Adrenal gland (tissue), 9 donors: ENCODE measurements at regions not wholly inside any gene's neighbourhood (a gene's known extent, or its start where the extent isn't known, plus 50 kb on each side); places are given as distances from the start of the nearest gene placed in this dataset.

ENCODE experiments used
- DNase-seq, 7 donors: peaks; one replicate each; pipeline ENCODE4 v3.0.0-alpha.2; 2019 to 2020
- H3K27ac ChIP-seq, 5 donors: fragments of 200-600 bp; sonication (generic) in 4 of 5; 1 replicate in 3 of 5; 2 replicates in 2 of 5; pipeline versions ENCODE4 v1.5.1 to v1.8.0; 2016 to 2020; ENCODE audit warnings: mild to moderate bottlenecking in 1 of 5
- H3K27me3 ChIP-seq: fragments of 200-600 bp; 2 replicates; pipeline ENCODE4 v1.8.0; 2021
- H3K36me3 ChIP-seq, 2 donors: fragments of 200-600 bp; replicated peaks in 1 of 2; 1 replicate in 1 of 2; 2 replicates in 1 of 2; pipeline versions ENCODE4 v1.5.1 to v1.8.0; 2018 to 2022
- H3K4me1 ChIP-seq, 2 donors: fragments of 200-600 bp; replicated peaks in 1 of 2; 1 replicate in 1 of 2; 2 replicates in 1 of 2; pipeline versions ENCODE4 v1.5.1 to v1.8.0; 2018 to 2021
- H3K4me3 ChIP-seq, 4 donors: fragments of 200-600 bp; sonication (generic) in 3 of 4; one replicate each; pipeline ENCODE4 v1.5.1; 2016 to 2018
- H3K9me3 ChIP-seq, 3 donors: fragments of 200-600 bp; sonication (generic) in 1 of 3; replicated peaks in 1 of 3; 1 replicate in 2 of 3; 2 replicates in 1 of 3; pipeline versions ENCODE4 v1.5.1 to v1.8.0; 2016 to 2021
- CTCF ChIP-seq, 6 experiments: fragments of 450-650 bp in 4 of 6; fragments of 200-600 bp in 2 of 6; sonication (generic) in 1 of 6; IDR thresholded peaks; 1 replicate in 5 of 6; 2 replicates in 1 of 6; pipeline versions ENCODE4 v1.5.1 to v1.8.0; 2016 to 2021; ENCODE audit warnings: antibody characterized with exemption in 6 of 6, mild to moderate bottlenecking in 2 of 6, moderate library complexity in 1 of 6
- POLR2A ChIP-seq, 2 donors: fragments of 450-650 bp; IDR thresholded peaks; one replicate each; pipeline ENCODE4 v1.6.1; 2017; ENCODE audit warnings: antibody characterized with exemption in 2 of 2, mild to moderate bottlenecking in 2 of 2, moderate library complexity in 1 of 2
- WGBS, 4 donors: extraction: QIAGEN DNeasy Blood & Tissue Kit in 2 of 4; methylation state at CpG; one replicate each; pipeline versions ENCODE4 v1.1.5 to v1.1.7; 2013 to 2017; 5-methylcytosine and 5-hydroxymethylcytosine counted together
- intact Hi-C, 2 donors: fragments of 100-400 bp; cut with DNase I; formaldehyde crosslinking; loops; one replicate each; pipeline versions ENCODE4 v1.14.1 to v1.15.0; 2022 to 2023
- donor health status: healthy with polysubstance abuse.
- donor health status: Bipolar disorder and iron deficiency.
- donor health status: DM: yes; HTN: yes; CAD: no.
- donor health status: DM: no; HTN: no; CAD: no.
- donor health status: DM: no; HTN: no; CAD: no.

- H3K4me1 ChIP-seq, result no peaks in the 10 kb centered on the region
- H3K27ac ChIP-seq, result no peak overlapping the region
- WGBS, 4 donors, result 80 to 90% (median 87%) methylated on average over 3 of the region's 3 CpGs
- H3K9me3 ChIP-seq, result no peaks in the 10 kb centered on the region
- no peak for TF ChIP-seq CTCF (IDR thresholded peaks at IDR 0.05)
- TF ChIP-seq POLR2A (IDR thresholded peaks at IDR 0.05), result no peak
- DNase-seq, result no peak
- H3K4me3 ChIP-seq, result no peak overlapping the region
- H3K27me3 ChIP-seq, result no peaks in the 10 kb centered on the region
- no peaks in the 10 kb centered on the region for H3K36me3 ChIP-seq
- intact Hi-C loops, result no loop called here
Measured at GRCh38 chr16:13359835-13360234, 458.4 kb downstream of the SHISA9 start.

GRCh38 chr16:13372421-13372820 lies 471.0 kb downstream of the SHISA9 start:
- Histone ChIP-seq H3K27me3 (no peaks in the 10 kb centered on the region), H3K27ac (no peak overlapping the region), H3K4me1 (no peaks in the 10 kb centered on the region), H3K4me3 (no peak overlapping the region), H3K36me3 (no peaks in the 10 kb centered on the region), H3K9me3 (no peaks in the 10 kb centered on the region)
- TF ChIP-seq POLR2A (IDR thresholded peaks at IDR 0.05), result no peak
- TF ChIP-seq CTCF (IDR thresholded peaks at IDR 0.05), result no peak
- DNase-seq, result no peak
- 71 to 93% (median 80%) methylated on average over 3 of the region's 3 CpGs for WGBS, 4 donors
- intact Hi-C loops, result no loop called here

GRCh38 chr16:13376174-13376573 lies 474.8 kb downstream of the SHISA9 start:
- TF ChIP-seq POLR2A (IDR thresholded peaks at IDR 0.05), result no peak
- no peak for TF ChIP-seq CTCF (IDR thresholded peaks at IDR 0.05)
- no peaks in the 10 kb centered on the region for H3K4me1 ChIP-seq
- 50 to 72% (median 55%) methylated on average over 1 of the region's 1 CpG for WGBS, 4 donors
- H3K36me3 ChIP-seq, result no peaks in the 10 kb centered on the region
- H3K27ac ChIP-seq, result no peak overlapping the region
- intact Hi-C loops, result no loop called here
- no peaks in the 10 kb centered on the region for H3K27me3 ChIP-seq
- DNase-seq, result no peak
- H3K4me3 ChIP-seq, result no peak overlapping the region
- H3K9me3 ChIP-seq, result no peaks in the 10 kb centered on the region

GRCh38 chr16:13377143-13377542 lies 475.7 kb downstream of the SHISA9 start:
- Histone ChIP-seq H3K9me3 (no peaks in the 10 kb centered on the region), H3K4me1 (no peaks in the 10 kb centered on the region), H3K27me3 (no peaks in the 10 kb centered on the region), H3K27ac (no peak overlapping the region), H3K36me3 (no peaks in the 10 kb centered on the region), H3K4me3 (no peak overlapping the region)
- whole genome bisulfite sequencing, 4 donors, result 57 to 77% (median 73%) methylated on average over 3 of the region's 3 CpGs
- TF ChIP-seq POLR2A (IDR thresholded peaks at IDR 0.05), result no peak
- TF ChIP-seq CTCF (IDR thresholded peaks at IDR 0.05), result no peak
- no peak for DNase-seq
- intact Hi-C loops, result no loop called here
